ENCODE measurements at regions not wholly inside any gene's neighbourhood (a gene's known extent, or its start where the extent isn't known, plus 50 kb on each side); places are given as distances from the start of the nearest gene placed in this dataset.
A peak's percentile ranks its signal among the peaks of the same experiment; 100 is the strongest.
"Not testable (repeated sequence)": the region's sequence is repeated elsewhere in the genome, so short reads cannot be mapped to it uniquely, and the experiment has no call there.

GRCh38 chr17:51362811-51363585, 102.7 kb downstream of the UTP18 start:
- no peak for ATAC-seq
- POLR2A ChIA-PET (ENCODE audit: unreplicated experiment) = no interaction called here
- no peaks in the 10 kb centered on the region for H3K9me3 ChIP-seq (ENCODE audit: low read length)
- no TSS peak for BruUV-seq (replicated peaks)
- H3F3A ChIP-seq (ENCODE audit: low read length, unreplicated experiment) = no peaks in the 10 kb centered on the region
- H3K36me3 ChIP-seq (ENCODE audit: low read depth, low read length) = no peaks in the 10 kb centered on the region
- CTCF ChIA-PET = no interaction called here
- no peak overlapping the region for H3K4me2 ChIP-seq (ENCODE audit: low read length)
- H3K4me3 ChIP-seq (ENCODE audit: low read length) = no peak overlapping the region
- H3K27ac ChIP-seq (ENCODE audit: low read length) = no peak overlapping the region
- intact Hi-C loops (cut with micrococcal nuclease) = no loop called here
- DNase-seq = peak; percentile 24
- no peaks in the 10 kb centered on the region for H3K9me2 ChIP-seq (replicated peaks; ENCODE audit: low read length)
- no peak overlapping the region for H2AFZ ChIP-seq (ENCODE audit: low read length)
- no peaks in the 10 kb centered on the region for H3K79me2 ChIP-seq (ENCODE audit: low read length)
- no peaks in the 10 kb centered on the region for H4K20me1 ChIP-seq (ENCODE audit: low read length)
- peaks cover 10% of the 10 kb centered on the region; the same call in 1 of the 2 replicates for H3K4me1 ChIP-seq (ENCODE audit: insufficient read depth, low read length)
- TF ChIP-seq EZH2 (IDR thresholded peaks at IDR 0.05; ENCODE audit: low read length, unreplicated experiment) (no peak), CTCF (conservative IDR thresholded peaks at IDR 0.05; ENCODE audit: low read depth, low read length) (no peak), EZH2phosphoT487 (IDR thresholded peaks at IDR 0.05; ENCODE audit: borderline replicate concordance, low read length) (no peak)
- peaks cover 58% of the 10 kb centered on the region; the same call in 1 of the 2 replicates for H3K27me3 ChIP-seq (ENCODE audit: low read length)
- no peak overlapping the region for H3K9ac ChIP-seq (ENCODE audit: low read length)

- H3K4me2 ChIP-seq (ENCODE audit: low read length) = no peak overlapping the region
- TF ChIP-seq EZH2 (IDR thresholded peaks at IDR 0.05; ENCODE audit: low read length, unreplicated experiment) (no peak), EZH2phosphoT487 (IDR thresholded peaks at IDR 0.05; ENCODE audit: borderline replicate concordance, low read length) (no peak), CTCF (conservative IDR thresholded peaks at IDR 0.05; ENCODE audit: low read depth, low read length) (no peak)
- H3K9me3 ChIP-seq (ENCODE audit: low read length) = no peaks in the 10 kb centered on the region
- H3K36me3 ChIP-seq (ENCODE audit: low read depth, low read length) = no peaks in the 10 kb centered on the region
- no TSS peak for BruUV-seq (replicated peaks)
- H3K4me3 ChIP-seq (ENCODE audit: low read length) = no peak overlapping the region
- POLR2A ChIA-PET (ENCODE audit: unreplicated experiment) = no interaction called here
- ATAC-seq = no peak
- no peaks in the 10 kb centered on the region for H3K9me2 ChIP-seq (replicated peaks; ENCODE audit: low read length)
- CTCF ChIA-PET = no interaction called here
- intact Hi-C loops (cut with micrococcal nuclease) = no loop called here
- H3K79me2 ChIP-seq (ENCODE audit: low read length) = no peaks in the 10 kb centered on the region
- no peak overlapping the region for H2AFZ ChIP-seq (ENCODE audit: low read length)
- no peaks in the 10 kb centered on the region for H4K20me1 ChIP-seq (ENCODE audit: low read length)
- H3K27ac ChIP-seq (ENCODE audit: low read length) = no peak overlapping the region
- DNase-seq = no peak
- peaks cover 10% of the 10 kb centered on the region; the same call in 1 of the 2 replicates for H3K4me1 ChIP-seq (ENCODE audit: insufficient read depth, low read length)
- H3K27me3 ChIP-seq (ENCODE audit: low read length) = peaks cover 61% of the 10 kb centered on the region
- H3F3A ChIP-seq (ENCODE audit: low read length, unreplicated experiment) = no peaks in the 10 kb centered on the region
- no peak overlapping the region for H3K9ac ChIP-seq (ENCODE audit: low read length)
Observed at GRCh38 chr17:51365090-51365489, 104.7 kb downstream of the UTP18 start.

- H3K27ac ChIP-seq (ENCODE audit: low read length) = no peak overlapping the region
- H3F3A ChIP-seq (ENCODE audit: low read length, unreplicated experiment) = no peaks in the 10 kb centered on the region
- TF ChIP-seq EZH2 (IDR thresholded peaks at IDR 0.05; ENCODE audit: low read length, unreplicated experiment) (no peak), CTCF (conservative IDR thresholded peaks at IDR 0.05; ENCODE audit: low read depth, low read length) (no peak), EZH2phosphoT487 (IDR thresholded peaks at IDR 0.05; ENCODE audit: borderline replicate concordance, low read length) (no peak)
- no peaks in the 10 kb centered on the region for H3K9me3 ChIP-seq (ENCODE audit: low read length)
- ChIA-PET CTCF (no interaction called here), POLR2A (ENCODE audit: unreplicated experiment) (no interaction called here)
- no peak overlapping the region for H3K9ac ChIP-seq (ENCODE audit: low read length)
- ATAC-seq (no peak), DNase-seq (no peak)
- H4K20me1 ChIP-seq (ENCODE audit: low read length) = no peaks in the 10 kb centered on the region
- no peak overlapping the region for H2AFZ ChIP-seq (ENCODE audit: low read length)
- H3K4me1 ChIP-seq (ENCODE audit: insufficient read depth, low read length) = peaks cover 10% of the 10 kb centered on the region; the same call in 1 of the 2 replicates
- H3K79me2 ChIP-seq (ENCODE audit: low read length) = no peaks in the 10 kb centered on the region
- no peaks in the 10 kb centered on the region for H3K36me3 ChIP-seq (ENCODE audit: low read depth, low read length)
- H3K4me3 ChIP-seq (ENCODE audit: low read length) = no peak overlapping the region
- no TSS peak for BruUV-seq (replicated peaks)
- intact Hi-C loops (cut with micrococcal nuclease) = no loop called here
- H3K27me3 ChIP-seq (ENCODE audit: low read length) = peaks cover 60% of the 10 kb centered on the region
- H3K4me2 ChIP-seq (ENCODE audit: low read length) = no peak overlapping the region
- H3K9me2 ChIP-seq (replicated peaks; ENCODE audit: low read length) = no peaks in the 10 kb centered on the region
Observed at GRCh38 chr17:51366866-51367265, 106.5 kb downstream of the UTP18 start.

- intact Hi-C loops (cut with micrococcal nuclease); H3K4me3 ChIP-seq (ENCODE audit: low read length); H3K4me2 ChIP-seq (ENCODE audit: low read length); DNase-seq; H2AFZ ChIP-seq (ENCODE audit: low read length); H3K36me3 ChIP-seq (ENCODE audit: low read depth, low read length); H3K9me3 ChIP-seq (ENCODE audit: low read length); POLR2A ChIA-PET (ENCODE audit: unreplicated experiment); H3K9me2 ChIP-seq (replicated peaks; ENCODE audit: low read length); H3K4me1 ChIP-seq (ENCODE audit: insufficient read depth, low read length); H3K9ac ChIP-seq (ENCODE audit: low read length); H3F3A ChIP-seq (ENCODE audit: low read length, unreplicated experiment); BruUV-seq (replicated peaks); H3K79me2 ChIP-seq (ENCODE audit: low read length); H3K27ac ChIP-seq (ENCODE audit: low read length); ATAC-seq; CTCF ChIA-PET; H4K20me1 ChIP-seq (ENCODE audit: low read length): not testable (repeated sequence)
- peaks cover 54% of the 10 kb centered on the region for H3K27me3 ChIP-seq (ENCODE audit: low read length)
Observed at GRCh38 chr17:51367836-51368235, 107.5 kb downstream of the UTP18 start.
